ENCODE measurements at regions not wholly inside any gene's neighbourhood (a gene's known extent, or its start where the extent isn't known, plus 50 kb on each side); places are given as distances from the start of the nearest gene placed in this dataset.

- TF ChIP-seq CTCF (IDR thresholded peaks at IDR 0.05): no peak
Observed at GRCh38 chr5:52139888-52140615, 647.7 kb upstream of the ITGA1 start.

- TF ChIP-seq CTCF (IDR thresholded peaks at IDR 0.05): no peak
Observed at GRCh38 chr5:52148679-52149078, 639.0 kb upstream of the ITGA1 start.

GRCh38 chr5:52150501-52150900, 637.2 kb upstream of the ITGA1 start:
- TF ChIP-seq CTCF (IDR thresholded peaks at IDR 0.05): no peak

- TF ChIP-seq CTCF (IDR thresholded peaks at IDR 0.05): no peak
Observed at GRCh38 chr5:52173133-52173532, 614.6 kb upstream of the ITGA1 start.

GRCh38 chr5:52177193-52177592, 610.5 kb upstream of the ITGA1 start:
- no peak for TF ChIP-seq CTCF (IDR thresholded peaks at IDR 0.05)

GRCh38 chr5:52181403-52181802, 606.3 kb upstream of the ITGA1 start:
- TF ChIP-seq CTCF (IDR thresholded peaks at IDR 0.05): no peak

GRCh38 chr5:52190737-52191136, 597.0 kb upstream of the ITGA1 start:
- no peak for TF ChIP-seq CTCF (IDR thresholded peaks at IDR 0.05)

- no peak for TF ChIP-seq CTCF (IDR thresholded peaks at IDR 0.05)
Observed at GRCh38 chr5:52199833-52200232, 587.9 kb upstream of the ITGA1 start.

All from LNCAP (cell line).